ENCODE measurements at regions not wholly inside any gene's neighbourhood (a gene's known extent, or its start where the extent isn't known, plus 50 kb on each side); places are given as distances from the start of the nearest gene placed in this dataset.
A peak's percentile ranks its signal among the peaks of the same experiment; 100 is the strongest.

DNA sequence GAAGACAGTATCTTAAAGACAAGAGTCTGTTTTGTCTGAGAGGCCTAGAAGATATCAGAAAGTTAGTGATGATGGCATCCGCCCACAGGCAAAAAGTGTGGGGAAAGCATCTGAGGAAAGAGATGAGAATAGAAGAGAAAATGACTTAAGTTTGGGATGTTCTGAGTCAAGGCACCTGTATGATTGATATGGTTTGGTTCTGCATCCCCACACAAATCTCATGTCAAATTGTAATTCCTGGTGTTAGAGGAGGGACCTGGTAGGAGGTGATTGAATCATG lies 568.2 kb upstream of the MGMT start:
- Histone ChIP-seq H2AFZ (replicated peaks) (peak overlapping the region; percentile 95), H3K36me3 (no peaks in the 10 kb centered on the region), H4K20me1 (ENCODE audit: low read depth) (no peaks in the 10 kb centered on the region), H3K9me3 (ENCODE audit: low read depth) (no peaks in the 10 kb centered on the region), H3K79me2 (ENCODE audit: low read depth) (no peaks in the 10 kb centered on the region), H3F3A (ENCODE audit: low read depth) (peaks cover 11% of the 10 kb centered on the region), H3K4me3 (no peak overlapping the region), H3K9ac (no peak overlapping the region), H3K4me1 (peaks cover 23% of the 10 kb centered on the region), H3K27ac (no peak overlapping the region), H3K4me2 (peak overlapping the region; percentile 73), H3K27me3 (no peaks in the 10 kb centered on the region)
- Mint-ChIP-seq H3K4me3 (no peak overlapping the region), H3K36me3 (no peaks in the 10 kb centered on the region), H3K9me3 (no peaks in the 10 kb centered on the region), H3K27ac (no peak overlapping the region), H3K4me1 (peaks cover 5% of the 10 kb centered on the region), H3K27me3 (ENCODE audit: insufficient read depth, low read depth) (no peaks in the 10 kb centered on the region)
- DNase-seq (ENCODE audit: low spot score) = no peak
- TF ChIP-seq EZH2phosphoT487 (IDR thresholded peaks at IDR 0.05) (no peak), EZH2 (IDR thresholded peaks at IDR 0.05) (no peak)
- TF ChIP-seq, protein P1, sequence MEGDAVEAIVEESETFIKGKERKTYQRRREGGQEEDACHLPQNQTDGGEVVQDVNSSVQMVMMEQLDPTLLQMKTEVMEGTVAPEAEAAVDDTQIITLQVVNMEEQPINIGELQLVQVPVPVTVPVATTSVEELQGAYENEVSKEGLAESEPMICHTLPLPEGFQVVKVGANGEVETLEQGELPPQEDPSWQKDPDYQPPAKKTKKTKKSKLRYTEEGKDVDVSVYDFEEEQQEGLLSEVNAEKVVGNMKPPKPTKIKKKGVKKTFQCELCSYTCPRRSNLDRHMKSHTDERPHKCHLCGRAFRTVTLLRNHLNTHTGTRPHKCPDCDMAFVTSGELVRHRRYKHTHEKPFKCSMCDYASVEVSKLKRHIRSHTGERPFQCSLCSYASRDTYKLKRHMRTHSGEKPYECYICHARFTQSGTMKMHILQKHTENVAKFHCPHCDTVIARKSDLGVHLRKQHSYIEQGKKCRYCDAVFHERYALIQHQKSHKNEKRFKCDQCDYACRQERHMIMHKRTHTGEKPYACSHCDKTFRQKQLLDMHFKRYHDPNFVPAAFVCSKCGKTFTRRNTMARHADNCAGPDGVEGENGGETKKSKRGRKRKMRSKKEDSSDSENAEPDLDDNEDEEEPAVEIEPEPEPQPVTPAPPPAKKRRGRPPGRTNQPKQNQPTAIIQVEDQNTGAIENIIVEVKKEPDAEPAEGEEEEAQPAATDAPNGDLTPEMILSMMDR (IDR thresholded peaks at IDR 0.05) = no peak

DNA sequence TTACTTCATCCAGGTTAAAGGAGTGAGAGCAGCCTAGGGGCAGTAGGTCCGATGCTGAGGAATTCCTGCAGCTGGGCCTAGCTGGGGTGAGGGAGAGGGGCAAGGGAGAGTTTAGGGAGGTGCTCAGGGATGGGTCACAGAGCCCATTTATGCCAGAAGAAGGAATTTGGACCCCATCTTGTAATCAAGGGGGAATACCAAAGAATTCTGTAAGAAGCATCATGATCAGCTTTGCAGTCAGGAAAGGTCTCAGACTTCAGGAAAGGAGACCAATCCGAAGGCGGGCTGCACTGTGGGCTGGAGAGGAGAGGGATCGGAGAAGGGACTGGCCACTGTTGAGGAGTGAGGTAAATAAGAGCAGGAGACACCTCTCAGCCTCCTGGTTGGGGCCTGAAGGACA lies 566.6 kb upstream of the MGMT start:
- no peak for DNase-seq (ENCODE audit: low spot score)
- H3K9me3 Mint-ChIP-seq = peaks cover under 1% of the 10 kb centered on the region
- H3K36me3 Mint-ChIP-seq = no peaks in the 10 kb centered on the region
- Histone ChIP-seq H3K27me3 (no peaks in the 10 kb centered on the region), H3K4me3 (no peak overlapping the region), H3F3A (ENCODE audit: low read depth) (peaks cover 11% of the 10 kb centered on the region), H3K9ac (no peak overlapping the region), H3K27ac (no peak overlapping the region), H3K36me3 (no peaks in the 10 kb centered on the region), H3K4me2 (no peak overlapping the region), H3K79me2 (ENCODE audit: low read depth) (no peaks in the 10 kb centered on the region), H3K4me1 (peaks cover 23% of the 10 kb centered on the region), H2AFZ (replicated peaks) (no peak overlapping the region), H4K20me1 (ENCODE audit: low read depth) (no peaks in the 10 kb centered on the region), H3K9me3 (ENCODE audit: low read depth) (no peaks in the 10 kb centered on the region)
- peaks cover 5% of the 10 kb centered on the region for H3K4me1 Mint-ChIP-seq
- TF ChIP-seq EZH2phosphoT487 (IDR thresholded peaks at IDR 0.05) (no peak), EZH2 (IDR thresholded peaks at IDR 0.05) (no peak)
- TF ChIP-seq, protein P1 (IDR thresholded peaks at IDR 0.05) = no peak
- H3K27me3 Mint-ChIP-seq (ENCODE audit: insufficient read depth, low read depth) = no peaks in the 10 kb centered on the region
- H3K27ac Mint-ChIP-seq = no peak overlapping the region
- no peak overlapping the region for H3K4me3 Mint-ChIP-seq

DNA sequence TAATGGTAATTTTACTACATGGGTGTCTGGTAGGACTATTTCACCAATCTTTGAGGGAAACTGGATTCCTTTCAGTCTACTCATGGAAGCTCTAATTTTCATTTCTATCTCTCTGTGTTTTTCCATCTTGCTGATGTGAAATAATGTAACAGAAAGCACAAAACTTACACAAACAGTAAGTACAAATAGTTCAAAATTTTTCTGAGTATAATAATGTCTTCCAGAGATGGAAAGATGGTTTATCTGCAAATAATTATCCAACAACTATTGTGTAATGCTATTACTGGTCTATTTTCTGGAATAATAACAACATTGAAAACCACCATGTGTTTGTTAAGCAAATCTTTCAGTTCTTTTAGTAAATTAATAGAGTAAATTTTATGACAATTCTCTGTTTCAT lies 565.8 kb upstream of the MGMT start:
- H3K4me3 Mint-ChIP-seq = no peak overlapping the region
- no peaks in the 10 kb centered on the region for H4K20me1 ChIP-seq (ENCODE audit: low read depth)
- peaks cover 3% of the 10 kb centered on the region for H3K27me3 Mint-ChIP-seq (ENCODE audit: insufficient read depth, low read depth)
- H3K36me3 ChIP-seq = no peaks in the 10 kb centered on the region
- no peaks in the 10 kb centered on the region for H3K9me3 ChIP-seq (ENCODE audit: low read depth)
- no peak overlapping the region for H3K27ac ChIP-seq
- peaks cover 11% of the 10 kb centered on the region for H3F3A ChIP-seq (ENCODE audit: low read depth)
- no peaks in the 10 kb centered on the region for H3K27me3 ChIP-seq
- no peak overlapping the region for H3K4me3 ChIP-seq
- TF ChIP-seq EZH2 (IDR thresholded peaks at IDR 0.05) (no peak), EZH2phosphoT487 (IDR thresholded peaks at IDR 0.05) (no peak)
- TF ChIP-seq, protein P1 (IDR thresholded peaks at IDR 0.05) = no peak
- no peak overlapping the region for H2AFZ ChIP-seq (replicated peaks)
- peaks cover 5% of the 10 kb centered on the region for H3K4me1 Mint-ChIP-seq
- no peaks in the 10 kb centered on the region for H3K36me3 Mint-ChIP-seq
- H3K4me2 ChIP-seq = no peak overlapping the region
- no peak overlapping the region for H3K9ac ChIP-seq
- DNase-seq (ENCODE audit: low spot score) = no peak
- H3K79me2 ChIP-seq (ENCODE audit: low read depth) = no peaks in the 10 kb centered on the region
- H3K4me1 ChIP-seq = peaks cover 23% of the 10 kb centered on the region
- peaks cover 2% of the 10 kb centered on the region for H3K9me3 Mint-ChIP-seq
- no peak overlapping the region for H3K27ac Mint-ChIP-seq
